Activated T-helper 1 cell treated with anti-CD3 and anti-CD28 coated beads, Interleukin-12 subunit alpha, Interleukin-12 subunit beta, Interleukin-2, Interleukin-4 antibody, amounts not matched to agents 30 ng/mL and 10 ng/mL and 1 ng/mL, durations not matched to agents 14 hours and 24 hours and 36 hours (primary cell): ENCODE measurements at regions not wholly inside any gene's neighbourhood (a gene's known extent, or its start where the extent isn't known, plus 50 kb on each side); places are given as distances from the start of the nearest gene placed in this dataset.

ENCODE experiments used
- DNase-seq: peaks from one replicate; pipeline ENCODE4 v3.0.0; 2021; ENCODE audit warnings: low spot score
- H3K27ac Mint-ChIP-seq: one replicate; pipeline ENCODE4 v1.8.0; 2021; ENCODE audit warnings: mild to moderate bottlenecking, mixed read lengths
- H3K27me3 Mint-ChIP-seq: one replicate; pipeline ENCODE4 v1.8.0; 2022; ENCODE audit warnings: mild to moderate bottlenecking, moderate library complexity, mixed read lengths; ENCODE audit not compliant: insufficient read depth
- H3K36me3 Mint-ChIP-seq: one replicate; pipeline ENCODE4 v1.8.0; 2021; ENCODE audit warnings: low read depth, mixed read lengths
- H3K4me1 Mint-ChIP-seq: one replicate; pipeline ENCODE4 v1.8.0; 2021; ENCODE audit warnings: low read depth, mixed read lengths
- H3K4me3 Mint-ChIP-seq: one replicate; pipeline ENCODE4 v1.8.0; 2021; ENCODE audit warnings: mild to moderate bottlenecking, moderate library complexity, mixed read lengths
- H3K9me3 Mint-ChIP-seq: one replicate; pipeline ENCODE4 v1.8.0; 2021; ENCODE audit warnings: mixed read lengths
- intact Hi-C: fragments of 100-400 bp; cut with micrococcal nuclease; formaldehyde crosslinking; loops from one replicate; pipeline ENCODE4 v1.15.1; 2024

DNA sequence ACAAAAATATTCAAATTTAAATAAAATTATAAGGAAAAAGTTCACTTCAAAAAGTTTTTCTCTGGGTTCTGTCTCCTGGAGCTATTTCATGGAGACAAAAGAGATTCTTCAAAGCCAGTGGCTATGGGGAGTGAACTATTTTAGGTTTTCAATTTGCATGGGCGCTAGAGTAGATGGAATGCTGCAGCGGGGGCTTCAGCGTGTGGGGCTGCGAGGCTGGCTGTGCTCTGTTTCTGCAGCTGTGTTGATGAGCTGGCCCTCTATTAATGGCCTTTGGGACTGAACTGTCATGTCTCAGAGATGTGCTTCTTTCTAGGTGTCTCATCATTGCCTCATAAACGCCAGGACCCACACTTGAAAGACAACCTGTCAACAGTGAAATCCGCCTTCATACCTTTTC, 108.4 kb upstream of the NPY start:
- H3K27me3 Mint-ChIP-seq: no peaks in the 10 kb centered on the region
- DNase-seq: no peak
- no peaks in the 10 kb centered on the region for H3K36me3 Mint-ChIP-seq
- H3K9me3 Mint-ChIP-seq: no peaks in the 10 kb centered on the region
- H3K4me1 Mint-ChIP-seq: no peaks in the 10 kb centered on the region
- H3K4me3 Mint-ChIP-seq: no peak overlapping the region
- intact Hi-C loops: no loop called here
- H3K27ac Mint-ChIP-seq: no peak overlapping the region

DNA sequence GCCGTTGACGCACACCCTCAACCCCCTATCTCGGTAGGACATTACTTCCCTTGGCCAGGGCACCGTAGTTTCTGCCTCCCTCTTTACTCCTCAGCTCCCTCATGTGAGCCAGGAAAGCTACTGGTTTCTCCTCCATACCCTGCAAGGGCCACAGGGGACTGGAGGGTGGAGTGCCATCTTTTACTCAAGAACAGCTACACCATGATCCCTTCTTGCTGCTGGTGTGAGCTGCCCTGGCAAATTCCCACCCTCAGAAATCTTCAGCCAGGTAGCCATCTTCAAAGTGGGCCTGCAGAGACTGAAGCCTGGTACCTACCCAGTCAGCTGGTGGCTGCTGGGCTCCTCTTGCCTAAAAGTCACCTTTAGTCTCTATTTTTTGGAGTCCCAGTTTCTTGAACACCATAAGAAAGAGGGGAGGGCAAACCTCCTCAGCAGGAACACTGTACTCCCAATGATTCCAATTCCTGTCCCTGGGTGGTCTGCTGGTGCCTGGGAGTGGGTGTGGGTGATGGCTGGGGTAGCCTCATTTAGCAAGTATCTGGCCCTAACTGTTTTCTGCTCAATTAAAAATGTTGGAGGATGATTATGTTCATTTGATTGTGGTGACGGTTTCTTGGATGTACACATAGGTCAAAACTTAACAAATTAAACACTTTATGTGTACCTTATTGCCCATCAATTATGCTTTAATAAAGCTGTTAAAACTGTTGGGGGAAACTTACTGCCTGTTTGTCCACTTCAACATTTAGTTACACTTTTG, 105.0 kb upstream of the NPY start:
- Mint-ChIP-seq H3K27me3 (peaks cover 2% of the 10 kb centered on the region), H3K27ac (no peak overlapping the region), H3K4me3 (no peak overlapping the region), H3K9me3 (no peaks in the 10 kb centered on the region), H3K36me3 (no peaks in the 10 kb centered on the region), H3K4me1 (no peaks in the 10 kb centered on the region)
- intact Hi-C loops: no loop called here
- no peak for DNase-seq

DNA sequence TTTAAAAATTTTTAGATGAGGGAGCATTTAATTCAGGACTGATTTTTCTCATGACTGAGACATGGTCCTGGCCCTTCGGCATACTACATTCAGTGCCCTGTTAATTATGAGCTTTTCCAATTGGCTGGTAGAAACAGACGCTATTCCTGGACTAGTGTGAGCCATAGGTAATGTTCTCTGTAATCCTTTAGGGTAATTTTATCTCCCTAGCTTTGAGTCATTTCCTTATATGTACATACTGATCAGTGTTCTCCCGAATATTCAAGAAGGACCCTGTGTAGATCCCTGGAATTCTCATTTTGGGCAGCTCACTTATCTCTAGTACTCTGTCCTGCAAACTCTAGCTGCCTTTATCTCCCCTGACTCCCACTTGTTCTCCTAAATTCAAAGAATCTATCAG, 92.6 kb upstream of the NPY start:
- H3K36me3 Mint-ChIP-seq: no peaks in the 10 kb centered on the region
- intact Hi-C loops: no loop called here
- no peak for DNase-seq
- H3K4me1 Mint-ChIP-seq: no peaks in the 10 kb centered on the region
- H3K27me3 Mint-ChIP-seq: peaks cover 5% of the 10 kb centered on the region
- no peak overlapping the region for H3K27ac Mint-ChIP-seq
- no peak overlapping the region for H3K4me3 Mint-ChIP-seq
- H3K9me3 Mint-ChIP-seq: no peaks in the 10 kb centered on the region

- intact Hi-C loops: no loop called here
- Mint-ChIP-seq H3K27ac (no peak overlapping the region), H3K4me3 (no peak overlapping the region), H3K4me1 (no peaks in the 10 kb centered on the region), H3K9me3 (no peaks in the 10 kb centered on the region), H3K27me3 (peaks cover 5% of the 10 kb centered on the region), H3K36me3 (no peaks in the 10 kb centered on the region)
- DNase-seq: no peak
Observed at GRCh38 chr7:24192053-24192452, 91.9 kb upstream of the NPY start.

DNA sequence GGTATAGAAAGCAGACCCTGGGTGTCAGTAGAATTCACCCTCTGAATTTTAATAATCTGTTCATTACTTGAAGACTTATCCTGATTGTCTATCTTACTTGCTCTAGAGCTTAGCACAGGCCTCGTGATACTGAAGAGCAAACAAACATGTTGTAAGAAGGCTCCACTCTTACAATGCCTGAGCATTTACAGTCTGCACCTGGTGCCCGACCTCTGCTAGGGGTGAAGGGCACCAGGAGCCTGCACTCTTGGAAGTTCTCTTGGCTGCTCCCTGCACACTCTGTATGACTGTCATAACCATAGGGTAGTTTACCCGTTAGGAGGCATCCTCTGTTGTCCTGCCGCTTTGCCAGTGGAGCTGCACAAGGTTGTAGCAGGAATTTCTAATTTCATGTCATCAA, 91.3 kb upstream of the NPY start:
- no peaks in the 10 kb centered on the region for H3K4me1 Mint-ChIP-seq
- no peaks in the 10 kb centered on the region for H3K36me3 Mint-ChIP-seq
- no peak overlapping the region for H3K27ac Mint-ChIP-seq
- intact Hi-C loops: no loop called here
- no peak for DNase-seq
- H3K9me3 Mint-ChIP-seq: no peaks in the 10 kb centered on the region
- H3K4me3 Mint-ChIP-seq: no peak overlapping the region
- peaks cover 1% of the 10 kb centered on the region for H3K27me3 Mint-ChIP-seq

DNA sequence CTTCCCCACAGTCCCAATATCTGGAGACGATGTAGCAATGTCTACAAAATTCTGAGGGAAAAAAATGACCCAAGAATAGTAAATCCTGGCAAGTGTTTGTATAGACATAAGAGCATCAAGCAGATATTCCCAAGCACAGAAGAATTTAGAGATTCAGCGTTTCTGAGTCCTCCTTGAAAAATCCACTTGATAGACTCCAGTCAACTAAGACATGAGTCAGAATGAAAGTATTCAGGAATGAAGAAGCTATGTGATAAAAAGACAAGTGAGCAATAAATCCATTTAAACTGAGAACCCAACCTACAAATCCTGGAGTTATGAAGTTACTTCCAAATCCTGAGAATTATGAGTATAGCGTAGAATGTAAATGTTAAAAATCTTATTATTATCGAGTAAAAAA, 86.1 kb upstream of the NPY start:
- no peak overlapping the region for H3K27ac Mint-ChIP-seq
- DNase-seq: no peak
- H3K4me1 Mint-ChIP-seq: no peaks in the 10 kb centered on the region
- H3K27me3 Mint-ChIP-seq: no peaks in the 10 kb centered on the region
- intact Hi-C loops: no loop called here
- no peaks in the 10 kb centered on the region for H3K9me3 Mint-ChIP-seq
- H3K4me3 Mint-ChIP-seq: no peak overlapping the region
- no peaks in the 10 kb centered on the region for H3K36me3 Mint-ChIP-seq

- Mint-ChIP-seq H3K36me3 (no peaks in the 10 kb centered on the region), H3K4me3 (no peak overlapping the region), H3K4me1 (no peaks in the 10 kb centered on the region), H3K9me3 (no peaks in the 10 kb centered on the region), H3K27me3 (no peaks in the 10 kb centered on the region), H3K27ac (no peak overlapping the region)
- no peak for DNase-seq
- intact Hi-C loops: no loop called here
Observed at GRCh38 chr7:24199978-24200377, 84.0 kb upstream of the NPY start.

DNA sequence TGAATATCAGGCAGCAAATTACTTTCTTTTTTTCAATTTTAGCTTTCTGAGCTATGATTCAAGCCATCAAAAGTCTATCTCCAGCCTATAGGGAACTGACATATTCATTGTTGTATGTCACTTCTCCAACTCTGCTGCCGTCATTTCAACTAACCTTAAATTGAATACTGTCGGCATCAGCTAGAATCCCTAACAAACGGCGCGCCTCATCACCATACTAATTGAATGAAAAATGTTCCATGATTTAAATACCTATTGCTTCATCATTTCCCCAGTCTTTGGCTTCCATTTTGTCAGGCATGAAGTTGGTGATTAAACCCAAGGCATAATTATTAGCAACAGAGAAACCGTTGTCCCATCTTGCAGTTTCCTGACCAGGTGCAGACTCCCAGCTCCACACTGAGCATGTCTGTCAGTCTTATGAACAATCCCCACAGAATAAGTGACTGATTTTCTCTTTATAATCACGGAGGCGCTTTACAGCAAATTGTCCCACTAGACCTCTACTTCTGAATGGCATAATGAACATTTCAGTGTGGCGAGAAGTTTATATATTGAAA, 83.5 kb upstream of the NPY start:
- Mint-ChIP-seq H3K27me3 (no peaks in the 10 kb centered on the region), H3K27ac (no peak overlapping the region), H3K9me3 (no peaks in the 10 kb centered on the region), H3K4me1 (no peaks in the 10 kb centered on the region), H3K4me3 (no peak overlapping the region), H3K36me3 (no peaks in the 10 kb centered on the region)
- no peak for DNase-seq
- intact Hi-C loops: no loop called here

DNA sequence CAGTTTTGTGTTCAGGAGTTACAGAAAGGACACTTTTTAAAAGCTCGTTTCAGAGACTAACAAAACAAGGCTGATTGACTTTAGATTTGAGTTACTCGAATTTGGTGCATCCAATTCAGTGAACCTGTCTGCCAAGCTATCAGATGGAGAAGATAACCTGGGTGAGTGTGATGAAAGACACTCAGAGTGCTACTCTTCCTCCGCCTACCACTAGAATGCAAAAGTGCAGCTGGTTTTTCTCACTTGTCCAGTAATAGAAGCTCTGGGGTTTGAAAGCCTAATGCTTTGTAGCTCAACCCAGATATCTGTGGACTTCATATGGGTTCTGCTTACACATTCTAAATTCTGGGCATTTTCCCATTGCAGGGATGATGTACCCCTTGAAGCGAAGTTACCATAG, 82.8 kb upstream of the NPY start:
- Mint-ChIP-seq H3K27ac (no peak overlapping the region), H3K27me3 (no peaks in the 10 kb centered on the region)
- DNase-seq: no peak

GRCh38 chr7:24212073-24212472, 71.9 kb upstream of the NPY start:
- H3K36me3 Mint-ChIP-seq: no peaks in the 10 kb centered on the region
- no peak for DNase-seq
- intact Hi-C loops: no loop called here
- no peak overlapping the region for H3K27ac Mint-ChIP-seq
- peaks cover 4% of the 10 kb centered on the region for H3K27me3 Mint-ChIP-seq
- no peak overlapping the region for H3K4me3 Mint-ChIP-seq
- H3K4me1 Mint-ChIP-seq: no peaks in the 10 kb centered on the region
- no peaks in the 10 kb centered on the region for H3K9me3 Mint-ChIP-seq

More for the DNA sequence above, 82.8 kb upstream of the NPY start:
- Mint-ChIP-seq H3K4me3 (no peak overlapping the region), H3K36me3 (no peaks in the 10 kb centered on the region), H3K4me1 (no peaks in the 10 kb centered on the region), H3K9me3 (no peaks in the 10 kb centered on the region)
- intact Hi-C loops: no loop called here

GRCh38 chr7:24213311-24213710, 70.7 kb upstream of the NPY start:
- no peaks in the 10 kb centered on the region for H3K36me3 Mint-ChIP-seq
- peaks cover under 1% of the 10 kb centered on the region for H3K27me3 Mint-ChIP-seq
- H3K4me1 Mint-ChIP-seq: no peaks in the 10 kb centered on the region
- intact Hi-C loops: no loop called here
- no peaks in the 10 kb centered on the region for H3K9me3 Mint-ChIP-seq
- H3K4me3 Mint-ChIP-seq: no peak overlapping the region
- no peak overlapping the region for H3K27ac Mint-ChIP-seq
- no peak for DNase-seq

GRCh38 chr7:24214670-24215069, 69.3 kb upstream of the NPY start:
- Mint-ChIP-seq H3K27ac (no peak overlapping the region), H3K27me3 (no peaks in the 10 kb centered on the region)

DNA sequence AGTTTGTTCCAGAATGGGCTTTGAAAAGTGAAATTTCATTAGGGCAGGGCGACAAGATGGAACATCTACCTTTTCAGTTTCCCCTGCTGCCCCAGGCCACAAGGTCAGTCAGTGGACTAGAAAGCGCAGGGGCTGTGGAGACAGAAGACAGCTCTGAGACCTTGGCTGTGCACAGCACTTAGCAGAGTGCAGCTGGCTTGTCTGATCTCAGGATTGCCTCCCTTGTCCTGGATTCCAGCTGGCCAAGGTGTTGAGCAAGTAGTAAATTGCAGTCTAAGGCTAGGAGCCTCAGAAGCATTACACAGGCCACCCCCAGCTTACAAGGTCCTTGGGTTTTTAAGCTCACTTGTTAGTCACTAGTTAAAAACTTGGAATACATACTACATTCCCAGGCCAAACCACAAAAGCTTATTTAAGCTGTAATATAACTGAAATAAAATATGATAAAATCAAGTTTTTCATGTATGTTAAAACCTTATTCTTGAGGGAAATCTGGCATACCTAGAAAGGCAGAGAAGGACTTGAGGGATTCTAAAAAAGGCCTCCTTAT, 67.3 kb upstream of the NPY start:
- H3K4me3 Mint-ChIP-seq: no peak overlapping the region
- no peaks in the 10 kb centered on the region for H3K9me3 Mint-ChIP-seq
- H3K27ac Mint-ChIP-seq: no peak overlapping the region
- intact Hi-C loops: no loop called here
- H3K36me3 Mint-ChIP-seq: no peaks in the 10 kb centered on the region
- DNase-seq: no peak
- H3K4me1 Mint-ChIP-seq: no peaks in the 10 kb centered on the region
- no peaks in the 10 kb centered on the region for H3K27me3 Mint-ChIP-seq

More at GRCh38 chr7:24214670-24215069, 69.3 kb upstream of the NPY start:
- no peak for DNase-seq
- intact Hi-C loops: no loop called here
- Mint-ChIP-seq H3K36me3 (no peaks in the 10 kb centered on the region), H3K4me3 (no peak overlapping the region), H3K9me3 (no peaks in the 10 kb centered on the region), H3K4me1 (no peaks in the 10 kb centered on the region)
